KOPT-K1 (cell line): ENCODE measurements at regions not wholly inside any gene's neighbourhood (a gene's known extent, or its start where the extent isn't known, plus 50 kb on each side); places are given as distances from the start of the nearest gene placed in this dataset.
"Not testable (repeated sequence)": the region's sequence is repeated elsewhere in the genome, so short reads cannot be mapped to it uniquely, and the experiment has no call there.

ENCODE experiments used
- H3K27ac ChIP-seq: fragments of 200-600 bp; sonication (generic); 2 replicates; pipeline ENCODE4 v1.5.1; 2016; ENCODE audit warnings: antibody characterized with exemption, mild to moderate bottlenecking, low read depth, low read length; ENCODE audit not compliant: poor library complexity, severe bottlenecking
- H3K36me3 ChIP-seq: fragments of 200-600 bp; sonication (generic); 2 replicates; pipeline ENCODE4 v1.5.1; 2017; ENCODE audit warnings: antibody characterized with exemption, mild to moderate bottlenecking, low read length, moderate library complexity; ENCODE audit not compliant: insufficient read depth
- H3K9me3 ChIP-seq: fragments of 200-600 bp; sonication (generic); 2 replicates; pipeline ENCODE4 v1.5.1; 2017; ENCODE audit warnings: antibody characterized with exemption, low read length, mild to moderate bottlenecking; ENCODE audit not compliant: insufficient read depth, poor library complexity, severe bottlenecking

DNA sequence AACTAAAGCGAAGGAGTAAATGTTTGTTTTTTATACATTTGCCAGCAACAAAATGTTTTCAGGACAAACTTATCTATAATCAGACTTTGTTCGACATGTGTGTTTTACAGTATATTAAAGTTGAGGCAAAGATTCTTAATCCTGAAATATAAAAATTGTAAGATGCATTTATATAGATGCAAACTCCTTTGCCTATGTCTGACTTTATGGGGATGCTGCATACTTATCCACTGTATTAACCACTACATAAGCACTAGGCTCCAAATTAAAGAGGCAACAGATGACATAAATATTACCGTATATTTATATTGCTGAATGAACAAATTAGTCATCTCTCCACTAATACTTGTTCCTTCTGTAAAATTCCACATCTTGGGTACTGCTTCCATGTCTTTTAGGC, 882.7 kb upstream of the ARRDC3 start:
- Histone ChIP-seq H3K9me3 (no peaks in the 10 kb centered on the region), H3K36me3 (no peaks in the 10 kb centered on the region), H3K27ac (no peak overlapping the region)

- H3K36me3 ChIP-seq, H3K9me3 ChIP-seq, H3K27ac ChIP-seq: not testable (repeated sequence)
Measured at GRCh38 chr5:92255605-92256004, 872.5 kb upstream of the ARRDC3 start.

DNA sequence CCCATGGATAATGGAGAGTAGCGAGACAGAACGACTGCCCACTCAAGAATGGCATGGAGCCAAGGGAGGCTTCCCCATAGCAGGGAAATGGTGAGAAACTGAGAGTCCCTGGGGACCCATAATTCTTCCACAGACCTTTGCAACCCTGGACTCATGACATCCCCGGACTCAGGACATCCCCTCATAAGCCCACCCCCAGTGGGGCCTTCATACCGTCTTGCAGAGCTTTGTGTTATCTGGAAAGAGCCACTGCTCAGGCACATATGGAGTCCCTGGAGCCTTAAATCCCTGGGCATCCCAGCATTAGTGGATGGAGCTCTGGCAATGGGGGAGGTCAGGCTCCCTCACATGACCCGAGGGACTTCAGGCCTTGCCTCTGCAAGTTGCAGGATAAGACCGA, 865.4 kb upstream of the ARRDC3 start:
- H3K9me3 ChIP-seq = peaks cover 4% of the 10 kb centered on the region
- no peaks in the 10 kb centered on the region for H3K36me3 ChIP-seq
- H3K27ac ChIP-seq = no peak overlapping the region

- no peaks in the 10 kb centered on the region for H3K9me3 ChIP-seq
- no peak overlapping the region for H3K27ac ChIP-seq
- H3K36me3 ChIP-seq = no peaks in the 10 kb centered on the region
Measured at GRCh38 chr5:92242170-92242569, 859.1 kb upstream of the ARRDC3 start.

- Histone ChIP-seq H3K9me3 (no peaks in the 10 kb centered on the region), H3K27ac (no peak overlapping the region), H3K36me3 (no peaks in the 10 kb centered on the region)
Measured at GRCh38 chr5:92237896-92238295, 854.8 kb upstream of the ARRDC3 start.

DNA sequence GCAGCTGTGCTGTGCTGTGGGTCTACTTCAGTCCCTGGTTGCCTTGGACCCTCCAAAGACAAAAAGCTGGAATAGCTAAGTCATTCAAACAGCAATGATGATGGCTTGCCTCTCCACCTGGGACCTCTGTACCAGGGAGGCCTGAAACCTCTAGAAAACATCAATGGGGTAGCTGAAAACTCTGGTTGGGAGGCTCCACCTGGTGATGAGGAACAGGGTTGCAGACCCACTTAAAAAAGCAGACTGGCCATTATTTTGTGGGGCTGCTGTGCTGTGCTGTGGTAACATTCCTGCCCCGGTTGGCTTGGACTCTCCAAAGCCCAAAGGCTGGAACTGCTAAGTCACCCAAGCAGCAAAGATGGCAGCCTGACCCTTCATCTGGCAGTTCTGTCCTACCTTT, 839.3 kb upstream of the ARRDC3 start:
- no peaks in the 10 kb centered on the region for H3K36me3 ChIP-seq
- peaks cover 11% of the 10 kb centered on the region for H3K9me3 ChIP-seq
- H3K27ac ChIP-seq = no peak overlapping the region

GRCh38 chr5:92216852-92217251, 833.7 kb upstream of the ARRDC3 start:
- not testable (repeated sequence) for H3K36me3 ChIP-seq, H3K27ac ChIP-seq, H3K9me3 ChIP-seq

DNA sequence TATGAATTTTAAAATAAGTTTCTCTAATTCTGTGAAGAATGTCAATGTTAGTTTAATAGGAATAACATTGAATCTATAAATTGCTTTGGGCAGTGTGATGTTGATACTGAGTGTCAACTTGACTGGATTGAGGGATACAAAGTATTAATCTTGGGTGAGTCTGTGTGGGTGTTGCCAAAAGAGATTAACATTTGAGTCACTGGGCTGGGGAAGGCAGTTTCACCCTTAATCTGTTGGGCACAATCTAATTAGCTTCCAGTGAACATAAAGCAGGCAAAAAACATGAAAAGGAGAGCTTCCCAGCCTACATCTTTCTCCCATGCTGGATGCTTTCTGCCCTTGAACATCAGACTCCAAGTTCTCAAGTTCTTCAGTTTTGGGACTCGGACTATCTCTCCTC, 832.0 kb upstream of the ARRDC3 start:
- Histone ChIP-seq H3K9me3 (no peaks in the 10 kb centered on the region), H3K27ac (no peak overlapping the region)

GRCh38 chr5:92208265-92208664, 825.1 kb upstream of the ARRDC3 start:
- Histone ChIP-seq H3K27ac (no peak overlapping the region), H3K36me3 (no peaks in the 10 kb centered on the region), H3K9me3 (no peaks in the 10 kb centered on the region)

More for the DNA sequence above, 832.0 kb upstream of the ARRDC3 start:
- no peaks in the 10 kb centered on the region for H3K36me3 ChIP-seq

DNA sequence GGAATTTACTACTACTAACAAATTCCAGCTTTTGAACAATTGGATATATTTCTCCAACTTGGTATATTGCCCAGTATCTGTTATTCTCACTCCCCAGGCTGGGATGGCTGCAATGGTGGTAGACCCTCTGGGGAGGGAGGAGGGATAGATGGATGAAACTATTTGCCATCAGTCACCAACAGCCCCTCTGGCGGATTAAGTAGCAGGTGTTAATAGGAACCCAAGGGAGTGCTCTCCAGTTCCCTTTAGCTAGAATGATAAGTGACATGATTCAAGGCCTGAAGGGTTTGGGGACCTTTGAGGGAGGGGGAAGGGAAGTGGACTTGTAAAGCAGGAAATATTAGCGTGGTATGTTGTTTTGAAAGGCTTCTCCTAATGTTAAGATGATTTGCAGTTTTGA, 824.0 kb upstream of the ARRDC3 start:
- no peaks in the 10 kb centered on the region for H3K9me3 ChIP-seq

DNA sequence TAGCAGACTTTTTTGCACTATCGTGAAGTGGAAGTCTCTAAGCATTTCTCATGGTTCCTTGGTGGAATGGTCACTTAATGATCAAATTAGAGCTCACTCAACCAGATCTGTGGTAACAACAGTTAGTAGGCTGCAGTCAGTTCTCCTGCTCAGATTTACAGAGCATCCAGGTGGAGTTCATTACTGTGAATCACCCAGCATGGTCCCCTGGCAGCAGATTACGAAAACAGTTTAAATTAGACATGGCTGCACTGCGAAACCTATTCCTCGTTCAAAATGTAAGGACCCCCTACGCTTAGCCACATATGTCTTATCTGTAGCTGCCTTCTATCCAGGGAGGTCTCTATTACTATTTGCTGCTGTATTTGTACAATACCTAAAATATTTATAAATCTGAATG, 823.6 kb upstream of the ARRDC3 start:
- H3K36me3 ChIP-seq = no peaks in the 10 kb centered on the region
- H3K27ac ChIP-seq = no peak overlapping the region
- no peaks in the 10 kb centered on the region for H3K9me3 ChIP-seq

More for the DNA sequence above, 824.0 kb upstream of the ARRDC3 start:
- Histone ChIP-seq H3K36me3 (no peaks in the 10 kb centered on the region), H3K27ac (no peak overlapping the region)

DNA sequence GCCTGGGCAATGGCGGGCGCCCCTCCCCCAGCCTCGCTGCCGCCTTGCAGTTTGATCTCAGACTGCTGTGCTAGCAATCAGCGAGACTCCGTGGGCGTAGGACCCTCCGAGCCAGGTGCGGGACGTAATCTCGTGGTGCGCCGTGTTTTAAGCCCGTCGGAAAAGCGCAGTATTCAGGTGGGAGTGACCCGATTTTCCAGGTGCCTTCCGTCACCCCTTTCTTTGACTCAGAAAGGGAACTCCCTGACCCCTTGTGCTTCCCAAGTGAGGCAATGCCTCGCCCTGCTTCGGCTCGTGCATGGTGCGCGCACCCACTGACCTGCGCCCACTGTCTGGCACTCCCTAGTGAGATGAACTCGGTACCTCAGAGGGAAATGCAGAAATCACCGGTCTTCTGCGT, 815.9 kb upstream of the ARRDC3 start:
- not testable (repeated sequence) for H3K36me3 ChIP-seq, H3K9me3 ChIP-seq, H3K27ac ChIP-seq

DNA sequence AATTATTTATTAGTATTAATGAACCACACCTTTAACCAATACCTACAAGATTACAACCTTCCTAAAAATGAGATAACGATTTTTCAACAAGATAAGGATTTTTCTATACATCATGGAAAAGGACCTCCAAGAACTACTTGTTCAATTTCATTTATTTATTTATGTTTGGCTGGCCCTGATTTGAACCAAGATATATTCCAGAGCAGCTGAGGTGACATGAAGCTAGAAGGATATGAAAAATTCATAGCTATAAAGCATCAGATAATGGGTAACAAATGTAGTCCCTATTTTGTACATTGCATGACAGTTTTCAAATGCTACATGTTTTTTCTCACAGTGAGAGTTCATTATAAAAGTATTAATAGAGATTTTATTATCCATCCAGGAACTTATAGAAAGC, 798.5 kb upstream of the ARRDC3 start:
- H3K9me3 ChIP-seq = no peaks in the 10 kb centered on the region
- no peaks in the 10 kb centered on the region for H3K36me3 ChIP-seq
- no peak overlapping the region for H3K27ac ChIP-seq

- Histone ChIP-seq H3K36me3 (no peaks in the 10 kb centered on the region), H3K27ac (no peak overlapping the region)
Measured at GRCh38 chr5:92180391-92180790, 797.3 kb upstream of the ARRDC3 start.

DNA sequence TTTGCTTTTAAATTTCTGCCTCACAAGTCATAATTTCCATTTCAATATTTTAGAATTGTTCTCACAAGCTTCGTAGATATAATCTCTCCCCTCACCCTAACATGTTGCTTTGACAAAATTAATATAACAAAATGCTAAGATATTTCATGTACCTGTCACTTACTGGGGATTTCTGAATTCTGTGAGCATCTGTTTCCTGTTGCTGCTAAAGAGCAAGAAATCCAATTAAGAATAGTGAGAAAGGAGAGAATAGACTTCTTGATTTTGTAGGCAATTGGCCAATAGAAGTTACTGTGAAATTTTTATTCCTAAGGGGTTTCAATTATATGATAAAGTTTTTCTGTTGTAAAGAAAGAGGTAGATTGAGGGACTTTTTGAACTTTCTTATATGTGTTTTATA, 796.5 kb upstream of the ARRDC3 start:
- H3K9me3 ChIP-seq = no peaks in the 10 kb centered on the region
- H3K27ac ChIP-seq = no peak overlapping the region

More at GRCh38 chr5:92180391-92180790, 797.3 kb upstream of the ARRDC3 start:
- H3K9me3 ChIP-seq = no peaks in the 10 kb centered on the region

GRCh38 chr5:92177926-92178487, 794.9 kb upstream of the ARRDC3 start:
- Histone ChIP-seq H3K9me3 (no peaks in the 10 kb centered on the region), H3K27ac (no peak overlapping the region), H3K36me3 (no peaks in the 10 kb centered on the region)

More for the DNA sequence above, 796.5 kb upstream of the ARRDC3 start:
- H3K36me3 ChIP-seq = no peaks in the 10 kb centered on the region
